K562 (cell line): ENCODE measurements at regions not wholly inside any gene's neighbourhood (a gene's known extent, or its start where the extent isn't known, plus 50 kb on each side); places are given as distances from the start of the nearest gene placed in this dataset.

ENCODE experiments used
- ATAC-seq: fragments of 200-7000 bp; cut with Tn5 transposase; 3 replicates; pipeline ENCODE4 v1.9.1; 2020; ENCODE audit warnings: moderate library complexity
- BruUV-seq: library from RNA; stranded (reverse); fragments of 400-500 nt; replicated peaks from 2 replicates; lab custom pipeline; 2021; lab: Mats Ljungman, UMichigan
- CTCF ChIA-PET: fragments of 300-600 bp; formaldehyde crosslinking; extraction: SDS; loops from one replicate; lab custom pipeline; 2021; ENCODE audit warnings: low intra/inter-chr PET ratio; lab: Yijun Ruan, JAX
- POLR2A ChIA-PET: fragments of 300-600, 350-650 bp; sonication (Branson Sonifier 250); formaldehyde crosslinking; extraction: SDS; loops from one replicate; lab custom pipeline; 2021; ENCODE audit warnings: antibody characterized with exemption, inconsistent platforms; lab: Yijun Ruan, JAX
- DNase-seq, 4 experiments: peaks; one replicate each; pipeline versions ENCODE4 v3.0.0 to v3.0.0-alpha.2; 2011 to 2018; ENCODE audit warnings: low spot score in 3 of 4, mixed read lengths in 3 of 4; ENCODE audit errors: extremely low read depth in 1 of 4
- FAIRE-seq: peaks from 2 replicates; lab custom pipeline; 2011; peaks lifted over from hg19 to GRCh38; lab: Jason Lieb, UNC
- H2AFZ ChIP-seq: 2 replicates; pipeline ENCODE4 v1.6.0; 2011; ENCODE audit warnings: low read depth, low read length, control low read depth, inconsistent platforms
- H3K27ac ChIP-seq: fragments of 200-600 bp; 3 replicates; pipeline ENCODE4 v1.8.0; 2011; ENCODE audit warnings: low read depth, mild to moderate bottlenecking, control low read depth, inconsistent platforms, low read length, moderate library complexity, mixed read lengths; ENCODE audit errors: extremely low read depth
- H3K27me3 ChIP-seq, 2 experiments: fragments of 300-600 bp in 1 of 2; 2 replicates in 1 of 2; 3 replicates in 1 of 2; pipeline versions ENCODE4 v1.6.0 to v1.8.0; 2011; ENCODE audit warnings: inconsistent platforms in 2 of 2, low read length in 2 of 2, mild to moderate bottlenecking in 1 of 2, mixed read lengths in 1 of 2, moderate library complexity in 1 of 2; ENCODE audit not compliant: control insufficient read depth in 2 of 2, insufficient read depth in 2 of 2
- H3K36me3 ChIP-seq: fragments of 300-600 bp; 3 replicates; pipeline ENCODE4 v1.8.0; 2011; ENCODE audit warnings: mild to moderate bottlenecking, low read length, inconsistent platforms; ENCODE audit not compliant: control insufficient read depth, insufficient read depth
- H3K4me1 ChIP-seq, 2 experiments: fragments of 200-600 bp in 1 of 2; replicated peaks in 1 of 2; 2 replicates in 1 of 2; 3 replicates in 1 of 2; pipeline versions ENCODE4 v1.5.1 to v1.8.0; 2011; ENCODE audit warnings: inconsistent platforms in 2 of 2, low read length in 2 of 2, mild to moderate bottlenecking in 1 of 2, mixed read lengths in 1 of 2, moderate library complexity in 1 of 2; ENCODE audit not compliant: control insufficient read depth in 2 of 2, insufficient read depth in 2 of 2
- H3K4me2 ChIP-seq: 2 replicates; pipeline ENCODE4 v1.6.1; 2011; ENCODE audit warnings: low read length, control low read depth, inconsistent platforms, mixed read lengths; ENCODE audit not compliant: insufficient read depth
- H3K4me3 ChIP-seq: fragments of 200-600 bp; sonication (generic), shearing (Covaris generic); 2 replicates; pipeline ENCODE4 v1.5.1; 2016; ENCODE audit warnings: control low read depth, inconsistent platforms
- H3K79me2 ChIP-seq: fragments of 200-600 bp; 3 replicates; pipeline ENCODE4 v1.8.0; 2011; ENCODE audit warnings: low read length, inconsistent platforms; ENCODE audit not compliant: control insufficient read depth, insufficient read depth
- H3K9ac ChIP-seq, 2 experiments: 2 replicates each; pipeline versions ENCODE4 v1.6.0 to v1.6.1; 2011; ENCODE audit warnings: low read depth in 2 of 2, low read length in 2 of 2, control low read depth in 1 of 2, inconsistent platforms in 1 of 2, mild to moderate bottlenecking in 1 of 2, mixed read lengths in 1 of 2; ENCODE audit not compliant: insufficient read depth in 1 of 2
- H3K9me1 ChIP-seq: one replicate; pipeline ENCODE4 v1.6.0; 2011; ENCODE audit warnings: inconsistent platforms, mild to moderate bottlenecking, low read length, moderate library complexity; ENCODE audit not compliant: control insufficient read depth, insufficient read depth
- H3K9me3 ChIP-seq: replicated peaks from 2 replicates; pipeline ENCODE4 v1.5.1; 2011; ENCODE audit warnings: low read depth, low read length, inconsistent platforms; ENCODE audit not compliant: control insufficient read depth, insufficient read depth
- H4K20me1 ChIP-seq: replicated peaks from 2 replicates; pipeline ENCODE4 v1.6.1; 2011; ENCODE audit warnings: low read length, inconsistent platforms, mixed read lengths; ENCODE audit not compliant: control insufficient read depth, insufficient read depth
- BHLHE40 ChIP-seq: IDR thresholded peaks from 2 replicates; pipeline ENCODE4 v1.6.1; 2011; ENCODE audit warnings: low read length, improper control_type of control experiment
- CHCHD3 ChIP-seq: fragments of 250-450 bp; sonication (Bioruptor Pico); IDR thresholded peaks from 2 replicates; pipeline ENCODE4 v2.1.2; 2022; ENCODE audit warnings: mild to moderate bottlenecking
- CSDE1 ChIP-seq, 2 experiments: fragments of 450-650 bp; IDR thresholded peaks; 2 replicates each; pipeline ENCODE4 v1.6.1; 2016; ENCODE audit warnings: mild to moderate bottlenecking in 1 of 2
- FOXK1 ChIP-seq: sonication (generic); formaldehyde crosslinking; IDR thresholded peaks from 2 replicates; pipeline ENCODE4 v1.8.0; 2022; ENCODE audit warnings: missing genetic modification reagents, mild to moderate bottlenecking, borderline replicate concordance
- MNT ChIP-seq, 2 experiments: fragments of 450-650 bp; conservative IDR thresholded peaks; 2 replicates each; pipeline ENCODE4 v1.6.1; 2017; ENCODE audit warnings: mild to moderate bottlenecking in 2 of 2, moderate library complexity in 2 of 2
- TCF15 ChIP-seq: fragments of 250-450 bp; sonication (Bioruptor Pico); IDR thresholded peaks from 2 replicates; pipeline ENCODE4 v1.8.0; 2022; ENCODE audit warnings: moderate library complexity, mild to moderate bottlenecking, inconsistent platforms
- ZC3H4 ChIP-seq: sonication (generic); formaldehyde crosslinking; IDR thresholded peaks from 2 replicates; pipeline ENCODE4 v1.9.0; 2021; ENCODE audit warnings: missing genetic modification reagents, borderline replicate concordance
- ZKSCAN8 ChIP-seq: fragments of 200-800 bp; sonication (Bioruptor generic); IDR thresholded peaks from 2 replicates; pipeline ENCODE4 v1.6.1; 2016; ENCODE audit warnings: missing genetic modification characterization, missing compliant biosample characterization
- ZNF217 ChIP-seq: sonication (generic); formaldehyde crosslinking; IDR thresholded peaks from 2 replicates; pipeline ENCODE4 v1.8.0; 2022; ENCODE audit warnings: mild to moderate bottlenecking, missing genetic modification reagents
- ZNF431 ChIP-seq: sonication (generic); formaldehyde crosslinking; IDR thresholded peaks from 2 replicates; pipeline ENCODE4 v1.8.0; 2022; ENCODE audit warnings: mild to moderate bottlenecking, missing genetic modification reagents
- WGBS: fragments of 100-300 bp; shearing (Covaris generic); methylation state at CpG from one replicate; pipeline ENCODE4 v1.1.6; 2016; ENCODE audit warnings: low coverage, mixed read lengths; ENCODE audit not compliant: insufficient coverage; ENCODE audit errors: missing lambda C conversion rate; 5-methylcytosine and 5-hydroxymethylcytosine counted together
- in situ Hi-C: fragments of 300-500 bp; cut with MboI; formaldehyde crosslinking; loops from 4 replicates; pipeline ENCODE4 v1.15.0; 2018; ENCODE audit warnings: inconsistent platforms, mixed read lengths
- intact Hi-C: fragments of 100-400 bp; cut with micrococcal nuclease; formaldehyde crosslinking; loops from 2 replicates; pipeline ENCODE4 v1.14.2; 2022

- no TSS peak for BruUV-seq
- DNase-seq (no peak), ATAC-seq (no peak), FAIRE-seq (no peak)
- Histone ChIP-seq H4K20me1 (no peaks in the 10 kb centered on the region), H3K36me3 (no peaks in the 10 kb centered on the region), H3K9ac (no peak overlapping the region), H3K79me2 (no peaks in the 10 kb centered on the region), H3K4me1 (no peaks in the 10 kb centered on the region), H3K27me3 (no peaks in the 10 kb centered on the region), H3K27ac (no peak overlapping the region), H3K9me3 (no peaks in the 10 kb centered on the region; the same call in 1 of the 2 replicates), H2AFZ (no peak overlapping the region), H3K9me1 (no peaks in the 10 kb centered on the region), H3K4me2 (no peak overlapping the region), H3K4me3 (no peak overlapping the region)
- ChIA-PET POLR2A (no interaction called here), CTCF (no interaction called here)
- in situ Hi-C loops: no loop called here
- 0% methylated on average over 2 of the region's 2 CpGs for WGBS
- TF ChIP-seq ZNF431 (CRISPR knock-in tag) (no peak), CHCHD3 (CRISPR knock-in tag) (no peak), FOXK1 (CRISPR knock-in tag) (no peak), CSDE1 (IDR thresholded peaks at IDR 0.05) (no peak), ZC3H4 (CRISPR knock-in tag) (no peak), TCF15 (no peak), MNT (conservative IDR thresholded peaks at IDR 0.05) (no peak), ZKSCAN8 (CRISPR knock-in tag) (no peak), BHLHE40 (no peak), ZNF217 (CRISPR knock-in tag) (no peak)
- intact Hi-C loops: no loop called here
These were observed 489.3 kb downstream of the AMY1C start for GRCh38 chr1:104238991-104239390.
